Neural progenitor cell (in vitro differentiated cells): ENCODE measurements at regions not wholly inside any gene's neighbourhood (a gene's known extent, or its start where the extent isn't known, plus 50 kb on each side); places are given as distances from the start of the nearest gene placed in this dataset.
"Not testable (repeated sequence)": the region's sequence is repeated elsewhere in the genome, so short reads cannot be mapped to it uniquely, and the experiment has no call there.

Experiments
- DNase-seq: peaks from one replicate; pipeline ENCODE4 v3.0.0-alpha.2; 2016; ENCODE audit warnings: low spot score
- H2AFZ ChIP-seq: fragments of 200-600 bp; sonication (generic); replicated peaks from 2 replicates; pipeline ENCODE4 v1.6.1; 2016; ENCODE audit warnings: antibody characterized with exemption
- H3F3A ChIP-seq: fragments of 200-600 bp; sonication (generic); 2 replicates; pipeline ENCODE4 v1.6.1; 2016; ENCODE audit warnings: antibody characterized with exemption, low read depth
- H3K27ac ChIP-seq: fragments of 200-600 bp; sonication (generic); 2 replicates; pipeline ENCODE4 v1.5.1; 2016; ENCODE audit warnings: mild to moderate bottlenecking
- H3K27me3 ChIP-seq: fragments of 200-600 bp; sonication (generic); 2 replicates; pipeline ENCODE4 v1.6.1; 2016; ENCODE audit warnings: mild to moderate bottlenecking, moderate library complexity
- H3K36me3 ChIP-seq: fragments of 200-600 bp; sonication (generic); 2 replicates; pipeline ENCODE4 v1.5.1; 2016
- H3K4me1 ChIP-seq: fragments of 200-600 bp; sonication (generic); 2 replicates; pipeline ENCODE4 v1.6.1; 2016; ENCODE audit warnings: mixed run types
- H3K4me2 ChIP-seq: fragments of 200-600 bp; sonication (generic); 2 replicates; pipeline ENCODE4 v1.6.1; 2016
- H3K4me3 ChIP-seq: fragments of 200-600 bp; sonication (generic); 2 replicates; pipeline ENCODE4 v1.5.1; 2016
- H3K79me2 ChIP-seq: fragments of 200-600 bp; sonication (generic); 2 replicates; pipeline ENCODE4 v1.6.1; 2016; ENCODE audit warnings: low read depth
- H3K9ac ChIP-seq: fragments of 200-600 bp; sonication (generic); 2 replicates; pipeline ENCODE4 v1.6.1; 2016
- H3K9me3 ChIP-seq: fragments of 200-600 bp; sonication (generic); 2 replicates; pipeline ENCODE4 v1.5.1; 2016; ENCODE audit warnings: low read depth
- H4K20me1 ChIP-seq: fragments of 200-600 bp; sonication (generic); 2 replicates; pipeline ENCODE4 v1.6.1; 2016; ENCODE audit warnings: low read depth
- H3K27ac Mint-ChIP-seq: 3 replicates; pipeline ENCODE4 v1.8.0; 2021; ENCODE audit warnings: mixed read lengths
- H3K27me3 Mint-ChIP-seq: 2 replicates; pipeline ENCODE4 v1.8.0; 2022; ENCODE audit warnings: low read depth, mild to moderate bottlenecking, inconsistent platforms, moderate library complexity, mixed read lengths; ENCODE audit not compliant: insufficient read depth
- H3K36me3 Mint-ChIP-seq: 3 replicates; pipeline ENCODE4 v1.8.0; 2021; ENCODE audit warnings: mixed read lengths
- H3K4me1 Mint-ChIP-seq: 3 replicates; pipeline ENCODE4 v1.8.0; 2021; ENCODE audit warnings: mixed read lengths
- H3K4me3 Mint-ChIP-seq: 3 replicates; pipeline ENCODE4 v1.8.0; 2021; ENCODE audit warnings: mild to moderate bottlenecking, moderate library complexity, mixed read lengths
- H3K9me3 Mint-ChIP-seq: 3 replicates; pipeline ENCODE4 v1.8.0; 2020; ENCODE audit warnings: mixed read lengths
- CTCF ChIP-seq: fragments of 200-600 bp; sonication (generic); IDR thresholded peaks from 2 replicates; pipeline ENCODE4 v1.5.1; 2017; ENCODE audit warnings: antibody characterized with exemption, mild to moderate bottlenecking
- EZH2 ChIP-seq: fragments of 200-600 bp; sonication (generic); IDR thresholded peaks from 2 replicates; pipeline ENCODE4 v1.6.1; 2017; ENCODE audit warnings: antibody characterized with exemption, mild to moderate bottlenecking, moderate library complexity
- EZH2phosphoT487 ChIP-seq: fragments of 200-600 bp; sonication (generic); IDR thresholded peaks from 2 replicates; pipeline ENCODE4 v1.6.1; 2017; ENCODE audit warnings: antibody characterized with exemption

GRCh38 chr4:49515241-49515640 lies 529.2 kb downstream of the CWH43 start:
- not testable (repeated sequence) for H4K20me1 ChIP-seq, H3F3A ChIP-seq, H3K4me1 Mint-ChIP-seq, H2AFZ ChIP-seq, H3K79me2 ChIP-seq, H3K4me2 ChIP-seq, H3K9ac ChIP-seq, H3K36me3 ChIP-seq, H3K27me3 ChIP-seq, H3K27ac Mint-ChIP-seq, H3K27ac ChIP-seq, H3K4me3 Mint-ChIP-seq, H3K4me1 ChIP-seq, DNase-seq, H3K4me3 ChIP-seq
- peaks cover 43% of the 10 kb centered on the region for H3K9me3 ChIP-seq
- Mint-ChIP-seq H3K9me3 (peaks cover 69% of the 10 kb centered on the region), H3K27me3 (peaks cover 16% of the 10 kb centered on the region), H3K36me3 (peaks cover 13% of the 10 kb centered on the region)

- H3K27me3 Mint-ChIP-seq = peaks cover 16% of the 10 kb centered on the region
- not testable (repeated sequence) for H3K4me3 Mint-ChIP-seq, H2AFZ ChIP-seq, H4K20me1 ChIP-seq, H3K27ac ChIP-seq, H3F3A ChIP-seq, H3K27ac Mint-ChIP-seq, H3K27me3 ChIP-seq, H3K79me2 ChIP-seq, H3K4me2 ChIP-seq, H3K4me1 ChIP-seq, H3K4me1 Mint-ChIP-seq, DNase-seq, H3K9ac ChIP-seq, H3K36me3 ChIP-seq, H3K4me3 ChIP-seq
- H3K9me3 ChIP-seq = peaks cover 37% of the 10 kb centered on the region
- H3K9me3 Mint-ChIP-seq = peaks cover 62% of the 10 kb centered on the region
- H3K36me3 Mint-ChIP-seq = peaks cover 13% of the 10 kb centered on the region
Measured at GRCh38 chr4:49516096-49516495, 530.0 kb downstream of the CWH43 start.

GRCh38 chr4:49516796-49517195 lies 530.7 kb downstream of the CWH43 start:
- Mint-ChIP-seq H3K4me1 (no peaks in the 10 kb centered on the region), H3K9me3 (peaks cover 55% of the 10 kb centered on the region), H3K36me3 (peaks cover 12% of the 10 kb centered on the region)

GRCh38 chr4:49517485-49518205 lies 531.6 kb downstream of the CWH43 start:
- not testable (repeated sequence) for DNase-seq, H2AFZ ChIP-seq, H4K20me1 ChIP-seq, H3K4me1 Mint-ChIP-seq, H3K27ac ChIP-seq, H3K4me3 Mint-ChIP-seq, H3K36me3 ChIP-seq, H3K4me2 ChIP-seq, H3K4me1 ChIP-seq, H3K27me3 ChIP-seq, H3K27ac Mint-ChIP-seq, H3K4me3 ChIP-seq, H3F3A ChIP-seq, H3K79me2 ChIP-seq, H3K36me3 Mint-ChIP-seq, H3K9ac ChIP-seq, H3K27me3 Mint-ChIP-seq
- H3K9me3 ChIP-seq = peaks cover 21% of the 10 kb centered on the region
- H3K9me3 Mint-ChIP-seq = peaks cover 46% of the 10 kb centered on the region

More at GRCh38 chr4:49516796-49517195, 530.7 kb downstream of the CWH43 start:
- H3K4me3 ChIP-seq = no peak overlapping the region
- no peaks in the 10 kb centered on the region for H3K27me3 ChIP-seq
- H3K36me3 ChIP-seq = no peaks in the 10 kb centered on the region
- H2AFZ ChIP-seq = no peak overlapping the region
- TF ChIP-seq EZH2 (no peak), CTCF (no peak), EZH2phosphoT487 (no peak)
- H3K27ac ChIP-seq = no peak overlapping the region
- peak; percentile 1 for DNase-seq
- no peak overlapping the region for H3K27ac Mint-ChIP-seq
- peaks cover 16% of the 10 kb centered on the region for H3K27me3 Mint-ChIP-seq
- peaks cover 30% of the 10 kb centered on the region for H3K9me3 ChIP-seq
- H3K9ac ChIP-seq = no peak overlapping the region
- H3K4me1 ChIP-seq = no peaks in the 10 kb centered on the region
- no peak overlapping the region for H3K4me3 Mint-ChIP-seq
- H3K79me2 ChIP-seq = no peaks in the 10 kb centered on the region
- H4K20me1 ChIP-seq = no peaks in the 10 kb centered on the region
- no peaks in the 10 kb centered on the region for H3F3A ChIP-seq
- no peak overlapping the region for H3K4me2 ChIP-seq

GRCh38 chr4:49519150-49520035 lies 533.3 kb downstream of the CWH43 start:
- not testable (repeated sequence) for H3K27me3 Mint-ChIP-seq, H3K36me3 Mint-ChIP-seq, DNase-seq

GRCh38 chr4:49523816-49524765 lies 538.0 kb downstream of the CWH43 start:
- H3K9me3 Mint-ChIP-seq, H3K4me1 Mint-ChIP-seq, H3K36me3 ChIP-seq, H3K4me2 ChIP-seq, H3K27ac ChIP-seq, H4K20me1 ChIP-seq, H3K4me3 Mint-ChIP-seq, H3K36me3 Mint-ChIP-seq, H3K27me3 Mint-ChIP-seq, H3K9me3 ChIP-seq, H2AFZ ChIP-seq, H3F3A ChIP-seq, H3K27ac Mint-ChIP-seq, H3K4me1 ChIP-seq, H3K9ac ChIP-seq, H3K27me3 ChIP-seq, H3K79me2 ChIP-seq, H3K4me3 ChIP-seq, DNase-seq: not testable (repeated sequence)

More at GRCh38 chr4:49519150-49520035, 533.3 kb downstream of the CWH43 start:
- H3K9me3 ChIP-seq, H3K4me3 ChIP-seq, H3K9ac ChIP-seq, H3K79me2 ChIP-seq, H3K4me1 ChIP-seq, H3K4me3 Mint-ChIP-seq, H3K27me3 ChIP-seq, H2AFZ ChIP-seq, H4K20me1 ChIP-seq, H3K27ac Mint-ChIP-seq, H3K36me3 ChIP-seq, H3F3A ChIP-seq, H3K27ac ChIP-seq, H3K4me1 Mint-ChIP-seq, H3K4me2 ChIP-seq: not testable (repeated sequence)
- H3K9me3 Mint-ChIP-seq = peaks cover 29% of the 10 kb centered on the region
